Neural crest cell (in vitro differentiated cells): ENCODE measurements at regions not wholly inside any gene's neighbourhood (a gene's known extent, or its start where the extent isn't known, plus 50 kb on each side); places are given as distances from the start of the nearest gene placed in this dataset.

Source experiments
- DNase-seq: peaks from one replicate; pipeline ENCODE4 v3.0.0; 2021; ENCODE audit warnings: low read depth, mixed read lengths, low spot score
- H3K27ac Mint-ChIP-seq: one replicate; pipeline ENCODE4 v1.8.0; 2021; ENCODE audit warnings: mild to moderate bottlenecking, mixed read lengths; ENCODE audit not compliant: unreplicated experiment
- H3K27me3 Mint-ChIP-seq: 2 replicates; pipeline ENCODE4 v1.8.0; 2021; ENCODE audit warnings: low read depth, mild to moderate bottlenecking, mixed read lengths
- H3K36me3 Mint-ChIP-seq: 2 replicates; pipeline ENCODE4 v1.8.0; 2021; ENCODE audit warnings: low read depth, mild to moderate bottlenecking, mixed read lengths
- H3K4me1 Mint-ChIP-seq: 2 replicates; pipeline ENCODE4 v1.8.0; 2021; ENCODE audit warnings: mixed read lengths
- H3K4me3 Mint-ChIP-seq: one replicate; pipeline ENCODE4 v1.8.0; 2021; ENCODE audit warnings: mild to moderate bottlenecking, mixed read lengths
- H3K9me3 Mint-ChIP-seq: 2 replicates; pipeline ENCODE4 v1.8.0; 2021; ENCODE audit warnings: mixed read lengths
- TF ChIP-seq, protein P1 (sequence below): fragments of 200-600 bp; sonication (generic); conservative IDR thresholded peaks from 2 replicates; pipeline ENCODE4 v1.5.0; 2021; ENCODE audit warnings: antibody characterized with exemption, mild to moderate bottlenecking

GRCh38 chr1:106181866-106182265, 874.6 kb upstream of the PRMT6 start:
- Mint-ChIP-seq H3K4me3 (no peak overlapping the region), H3K27ac (no peak overlapping the region), H3K9me3 (peaks cover 3% of the 10 kb centered on the region), H3K4me1 (no peaks in the 10 kb centered on the region), H3K27me3 (no peaks in the 10 kb centered on the region), H3K36me3 (no peaks in the 10 kb centered on the region)
- TF ChIP-seq, protein P1, sequence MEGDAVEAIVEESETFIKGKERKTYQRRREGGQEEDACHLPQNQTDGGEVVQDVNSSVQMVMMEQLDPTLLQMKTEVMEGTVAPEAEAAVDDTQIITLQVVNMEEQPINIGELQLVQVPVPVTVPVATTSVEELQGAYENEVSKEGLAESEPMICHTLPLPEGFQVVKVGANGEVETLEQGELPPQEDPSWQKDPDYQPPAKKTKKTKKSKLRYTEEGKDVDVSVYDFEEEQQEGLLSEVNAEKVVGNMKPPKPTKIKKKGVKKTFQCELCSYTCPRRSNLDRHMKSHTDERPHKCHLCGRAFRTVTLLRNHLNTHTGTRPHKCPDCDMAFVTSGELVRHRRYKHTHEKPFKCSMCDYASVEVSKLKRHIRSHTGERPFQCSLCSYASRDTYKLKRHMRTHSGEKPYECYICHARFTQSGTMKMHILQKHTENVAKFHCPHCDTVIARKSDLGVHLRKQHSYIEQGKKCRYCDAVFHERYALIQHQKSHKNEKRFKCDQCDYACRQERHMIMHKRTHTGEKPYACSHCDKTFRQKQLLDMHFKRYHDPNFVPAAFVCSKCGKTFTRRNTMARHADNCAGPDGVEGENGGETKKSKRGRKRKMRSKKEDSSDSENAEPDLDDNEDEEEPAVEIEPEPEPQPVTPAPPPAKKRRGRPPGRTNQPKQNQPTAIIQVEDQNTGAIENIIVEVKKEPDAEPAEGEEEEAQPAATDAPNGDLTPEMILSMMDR = no peak
- no peak for DNase-seq

GRCh38 chr1:106185089-106185488, 871.4 kb upstream of the PRMT6 start:
- Mint-ChIP-seq H3K36me3 (no peaks in the 10 kb centered on the region), H3K4me3 (no peak overlapping the region), H3K4me1 (no peaks in the 10 kb centered on the region), H3K27me3 (no peaks in the 10 kb centered on the region), H3K27ac (no peak overlapping the region), H3K9me3 (peaks cover 3% of the 10 kb centered on the region)
- no peak for DNase-seq
- TF ChIP-seq, protein P1 = no peak

GRCh38 chr1:106189780-106190179, 866.7 kb upstream of the PRMT6 start:
- Mint-ChIP-seq H3K36me3 (peaks cover 7% of the 10 kb centered on the region), H3K4me1 (no peaks in the 10 kb centered on the region), H3K27ac (no peak overlapping the region), H3K27me3 (no peaks in the 10 kb centered on the region), H3K4me3 (no peak overlapping the region), H3K9me3 (peaks cover 9% of the 10 kb centered on the region)
- TF ChIP-seq, protein P1 = no peak
- no peak for DNase-seq

GRCh38 chr1:106194206-106194605, 862.3 kb upstream of the PRMT6 start:
- H3K27ac Mint-ChIP-seq = no peak overlapping the region
- H3K9me3 Mint-ChIP-seq = peaks cover 11% of the 10 kb centered on the region
- no peaks in the 10 kb centered on the region for H3K4me1 Mint-ChIP-seq
- H3K4me3 Mint-ChIP-seq = no peak overlapping the region
- TF ChIP-seq, protein P1 = no peak
- H3K36me3 Mint-ChIP-seq = peaks cover 7% of the 10 kb centered on the region
- H3K27me3 Mint-ChIP-seq = no peaks in the 10 kb centered on the region
- DNase-seq = no peak

DNA sequence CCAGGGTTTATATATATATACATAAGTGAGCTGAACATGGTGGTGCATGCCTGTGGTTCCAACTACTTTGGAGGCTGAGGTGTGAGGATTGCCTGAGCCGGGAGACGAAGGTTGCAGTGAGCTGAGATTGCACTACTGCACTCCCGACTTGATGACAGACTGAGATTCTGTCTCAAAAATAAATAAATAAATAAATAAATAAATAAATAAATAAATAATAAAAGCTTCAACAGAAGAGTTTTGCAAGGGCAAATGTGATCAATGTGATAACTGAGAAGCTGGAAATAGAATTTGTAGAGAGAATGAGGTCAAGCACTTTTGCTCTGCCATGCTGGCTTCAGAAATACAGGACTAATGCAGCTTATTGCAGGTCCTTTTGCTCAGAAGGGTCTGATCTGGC, 855.8 kb upstream of the PRMT6 start:
- H3K36me3 Mint-ChIP-seq = no peaks in the 10 kb centered on the region
- no peak overlapping the region for H3K4me3 Mint-ChIP-seq
- no peak overlapping the region for H3K27ac Mint-ChIP-seq
- peaks cover 2% of the 10 kb centered on the region for H3K9me3 Mint-ChIP-seq
- no peaks in the 10 kb centered on the region for H3K4me1 Mint-ChIP-seq
- no peak for DNase-seq
- TF ChIP-seq, protein P1 = no peak
- no peaks in the 10 kb centered on the region for H3K27me3 Mint-ChIP-seq

DNA sequence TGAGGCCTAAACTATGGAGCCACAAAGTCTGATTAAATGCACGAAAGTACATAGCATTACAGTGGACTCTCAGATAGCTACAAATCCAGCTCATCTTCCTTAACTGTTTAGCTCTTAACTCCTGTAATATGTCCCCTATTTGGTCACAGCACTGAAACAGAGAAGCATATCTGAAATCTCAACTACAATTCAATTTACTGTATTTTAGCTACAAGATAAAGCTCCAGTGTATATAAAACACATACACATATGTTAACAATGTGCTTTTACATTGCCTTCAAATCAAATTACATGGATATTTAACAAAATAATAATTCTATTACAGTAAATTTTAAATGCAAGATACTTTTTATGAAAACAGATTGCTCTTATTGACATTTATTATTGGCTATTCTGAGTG, 849.3 kb upstream of the PRMT6 start:
- H3K36me3 Mint-ChIP-seq = no peaks in the 10 kb centered on the region
- H3K4me3 Mint-ChIP-seq = no peak overlapping the region
- no peak for DNase-seq
- no peaks in the 10 kb centered on the region for H3K27me3 Mint-ChIP-seq
- H3K9me3 Mint-ChIP-seq = no peaks in the 10 kb centered on the region
- no peaks in the 10 kb centered on the region for H3K4me1 Mint-ChIP-seq
- no peak overlapping the region for H3K27ac Mint-ChIP-seq
- TF ChIP-seq, protein P1 = no peak
